GM23338 (cell line): ENCODE measurements at regions not wholly inside any gene's neighbourhood (a gene's known extent, or its start where the extent isn't known, plus 50 kb on each side); places are given as distances from the start of the nearest gene placed in this dataset.

Experiments used
- ATAC-seq: fragments of 200-7000 bp; cut with Tn5 transposase; 3 replicates; pipeline ENCODE4 v1.9.1; 2020
- DNase-seq: peaks from one replicate; pipeline ENCODE4 v3.0.0-alpha.2; 2015; ENCODE audit warnings: low spot score
- H2AFZ ChIP-seq: fragments of 200-600 bp; sonication (generic); 2 replicates; pipeline ENCODE4 v1.8.0; 2016; ENCODE audit warnings: antibody characterized with exemption, mild to moderate bottlenecking, moderate library complexity
- H3F3A ChIP-seq: fragments of 200-600 bp; sonication (generic); replicated peaks from 2 replicates; pipeline ENCODE4 v1.8.0; 2017; ENCODE audit warnings: antibody characterized with exemption, mixed run types, low read depth
- H3K27ac ChIP-seq: fragments of 200-600 bp; sonication (generic); 2 replicates; pipeline ENCODE4 v1.6.1; 2016; ENCODE audit warnings: low read depth
- H3K27me3 ChIP-seq: fragments of 200-600 bp; sonication (generic); 2 replicates; pipeline ENCODE4 v1.8.0; 2016; ENCODE audit warnings: mild to moderate bottlenecking, mixed run types, moderate library complexity; ENCODE audit not compliant: insufficient read depth
- H3K36me3 ChIP-seq: fragments of 200-600 bp; sonication (generic); 2 replicates; pipeline ENCODE4 v1.8.0; 2016; ENCODE audit warnings: mild to moderate bottlenecking; ENCODE audit not compliant: insufficient read depth
- H3K4me1 ChIP-seq: fragments of 200-600 bp; sonication (generic); 2 replicates; pipeline ENCODE4 v1.8.0; 2016; ENCODE audit warnings: mild to moderate bottlenecking, moderate library complexity; ENCODE audit not compliant: insufficient read depth
- H3K4me2 ChIP-seq: fragments of 200-600 bp; sonication (generic); 2 replicates; pipeline ENCODE4 v1.7.1; 2017; ENCODE audit warnings: mixed run types
- H3K4me3 ChIP-seq: fragments of 200-600 bp; sonication (generic); 2 replicates; pipeline ENCODE4 v1.6.1; 2016; ENCODE audit warnings: mixed run types
- H3K79me2 ChIP-seq: fragments of 200-600 bp; sonication (generic); replicated peaks from 2 replicates; pipeline ENCODE4 v1.8.0; 2017; ENCODE audit warnings: mild to moderate bottlenecking; ENCODE audit not compliant: insufficient read depth
- H3K9me2 ChIP-seq: fragments of 200-600 bp; sonication (generic); 2 replicates; pipeline ENCODE4 v1.8.0; 2017; ENCODE audit not compliant: insufficient read depth
- H4K20me1 ChIP-seq: fragments of 200-600 bp; sonication (generic); replicated peaks from 2 replicates; pipeline ENCODE4 v1.8.0; 2017; ENCODE audit warnings: mild to moderate bottlenecking; ENCODE audit not compliant: insufficient read depth
- H3K27ac Mint-ChIP-seq: 2 replicates; pipeline ENCODE4 v1.8.0; 2020; ENCODE audit warnings: inconsistent platforms, mild to moderate bottlenecking, moderate library complexity, mixed read lengths
- H3K27me3 Mint-ChIP-seq: 3 replicates; pipeline ENCODE4 v1.8.0; 2022; ENCODE audit warnings: low read depth, mild to moderate bottlenecking, moderate library complexity, mixed read lengths, inconsistent platforms; ENCODE audit not compliant: insufficient read depth, poor library complexity
- H3K36me3 Mint-ChIP-seq: 3 replicates; pipeline ENCODE4 v1.8.0; 2021; ENCODE audit warnings: low read depth, mild to moderate bottlenecking, inconsistent platforms, moderate library complexity, mixed read lengths
- H3K4me1 Mint-ChIP-seq: 3 replicates; pipeline ENCODE4 v1.8.0; 2020; ENCODE audit warnings: mild to moderate bottlenecking, inconsistent platforms, mixed read lengths
- H3K4me3 Mint-ChIP-seq: 3 replicates; pipeline ENCODE4 v1.8.0; 2021; ENCODE audit warnings: moderate library complexity, mild to moderate bottlenecking, inconsistent platforms, mixed read lengths
- H3K9me3 Mint-ChIP-seq: 3 replicates; pipeline ENCODE4 v1.8.0; 2020; ENCODE audit warnings: moderate library complexity, mild to moderate bottlenecking, inconsistent platforms, mixed read lengths
- CREB1 ChIP-seq: fragments of 250-450 bp; sonication (Bioruptor Pico); IDR thresholded peaks from 2 replicates; pipeline ENCODE4 v1.5.0; 2020; ENCODE audit warnings: low read depth, mild to moderate bottlenecking, moderate library complexity
- CTCF ChIP-seq, 2 experiments: fragments of 200-600 bp in 1 of 2; sonication (generic) in 1 of 2; conservative IDR thresholded peaks; 2 replicates each; pipeline versions ENCODE4 v1.5.1 to v1.6.1; 2016 to 2017; ENCODE audit warnings: antibody characterized with exemption in 2 of 2, low read depth in 2 of 2, mild to moderate bottlenecking in 2 of 2, moderate library complexity in 1 of 2
- EZH2 ChIP-seq: fragments of 200-600 bp; sonication (generic); IDR thresholded peaks from one replicate; pipeline ENCODE4 v1.8.0; 2017; ENCODE audit warnings: antibody characterized with exemption, mild to moderate bottlenecking, low read depth; ENCODE audit not compliant: unreplicated experiment
- EZH2phosphoT487 ChIP-seq: fragments of 200-600 bp; sonication (generic); IDR thresholded peaks from one replicate; pipeline ENCODE4 v1.8.1; 2018; ENCODE audit warnings: antibody characterized with exemption; ENCODE audit not compliant: unreplicated experiment
- JUNB ChIP-seq: IDR thresholded peaks from one replicate; pipeline ENCODE4 v1.6.1; 2016; ENCODE audit warnings: antibody characterized with exemption; ENCODE audit not compliant: unreplicated experiment
- NANOG ChIP-seq: IDR thresholded peaks from 2 replicates; pipeline ENCODE4 v1.6.1; 2016; ENCODE audit warnings: antibody characterized with exemption, borderline replicate concordance
- POLR2AphosphoS5 ChIP-seq: IDR thresholded peaks from 2 replicates; pipeline ENCODE4 v1.6.1; 2016; ENCODE audit warnings: antibody characterized with exemption, low read depth
- REST ChIP-seq: IDR thresholded peaks from one replicate; pipeline ENCODE4 v1.6.1; 2018; ENCODE audit warnings: antibody characterized with exemption; ENCODE audit not compliant: unreplicated experiment
- STAT1 ChIP-seq: IDR thresholded peaks from one replicate; pipeline ENCODE4 v1.6.1; 2016; ENCODE audit warnings: antibody characterized with exemption; ENCODE audit not compliant: unreplicated experiment
- ZNF114 ChIP-seq: fragments of 250-450 bp; sonication (Bioruptor Pico); IDR thresholded peaks from 2 replicates; pipeline ENCODE4 v1.5.0; 2020; ENCODE audit warnings: mild to moderate bottlenecking, moderate library complexity
- ZNF331 ChIP-seq: fragments of 250-450 bp; sonication (Bioruptor Pico); IDR thresholded peaks from 2 replicates; pipeline ENCODE4 v1.5.0; 2020; ENCODE audit warnings: low read depth, mild to moderate bottlenecking, moderate library complexity
- TF ChIP-seq, protein P1 (sequence below): IDR thresholded peaks from 2 replicates; pipeline ENCODE4 v1.6.1; 2016; ENCODE audit warnings: antibody characterized with exemption
- TF ChIP-seq, protein P2 (sequence below): fragments of 250-450 bp; sonication (Bioruptor Pico); IDR thresholded peaks from 2 replicates; pipeline ENCODE4 v1.5.0; 2020; ENCODE audit warnings: mild to moderate bottlenecking, moderate library complexity

DNA sequence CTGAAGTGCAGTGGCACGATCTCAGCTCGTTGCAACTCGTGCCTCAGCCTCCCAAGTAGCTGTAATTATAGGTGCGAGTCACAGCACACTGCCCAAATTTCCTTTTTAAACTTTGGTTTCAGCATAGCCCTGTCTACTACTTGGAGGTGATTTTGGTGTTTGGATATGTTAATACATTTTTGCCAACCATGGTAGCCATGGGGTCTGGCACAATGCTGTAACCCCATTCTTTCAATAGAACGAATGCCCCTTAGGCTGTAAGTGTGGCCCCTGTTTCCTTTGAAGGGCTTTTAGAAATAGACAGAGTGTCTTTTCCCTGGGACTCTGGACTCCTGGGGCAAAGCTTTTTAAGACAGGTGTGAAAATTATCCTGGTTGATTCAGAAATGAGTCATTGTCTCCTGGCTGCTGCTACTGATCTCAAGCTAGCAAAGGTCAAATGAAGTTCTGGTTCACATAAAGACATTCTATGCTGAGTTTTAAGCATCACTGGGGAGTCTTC is 141.1 kb upstream of the RUNX1 start:
- H3K27ac ChIP-seq: no peak overlapping the region
- TF ChIP-seq EZH2 (no peak), EZH2phosphoT487 (no peak), CTCF (conservative IDR thresholded peaks at IDR 0.05; ENCODE audit: low read depth in 2 of 2) (no peak), NANOG (no peak), JUNB (no peak), ZNF331 (no peak), STAT1 (no peak), REST (no peak), CREB1 (CRISPR knock-in tag) (no peak), POLR2AphosphoS5 (no peak), ZNF114 (CRISPR knock-in tag) (no peak)
- TF ChIP-seq, protein P1, sequence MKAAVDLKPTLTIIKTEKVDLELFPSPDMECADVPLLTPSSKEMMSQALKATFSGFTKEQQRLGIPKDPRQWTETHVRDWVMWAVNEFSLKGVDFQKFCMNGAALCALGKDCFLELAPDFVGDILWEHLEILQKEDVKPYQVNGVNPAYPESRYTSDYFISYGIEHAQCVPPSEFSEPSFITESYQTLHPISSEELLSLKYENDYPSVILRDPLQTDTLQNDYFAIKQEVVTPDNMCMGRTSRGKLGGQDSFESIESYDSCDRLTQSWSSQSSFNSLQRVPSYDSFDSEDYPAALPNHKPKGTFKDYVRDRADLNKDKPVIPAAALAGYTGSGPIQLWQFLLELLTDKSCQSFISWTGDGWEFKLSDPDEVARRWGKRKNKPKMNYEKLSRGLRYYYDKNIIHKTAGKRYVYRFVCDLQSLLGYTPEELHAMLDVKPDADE: no peak
- TF ChIP-seq, protein P2, sequence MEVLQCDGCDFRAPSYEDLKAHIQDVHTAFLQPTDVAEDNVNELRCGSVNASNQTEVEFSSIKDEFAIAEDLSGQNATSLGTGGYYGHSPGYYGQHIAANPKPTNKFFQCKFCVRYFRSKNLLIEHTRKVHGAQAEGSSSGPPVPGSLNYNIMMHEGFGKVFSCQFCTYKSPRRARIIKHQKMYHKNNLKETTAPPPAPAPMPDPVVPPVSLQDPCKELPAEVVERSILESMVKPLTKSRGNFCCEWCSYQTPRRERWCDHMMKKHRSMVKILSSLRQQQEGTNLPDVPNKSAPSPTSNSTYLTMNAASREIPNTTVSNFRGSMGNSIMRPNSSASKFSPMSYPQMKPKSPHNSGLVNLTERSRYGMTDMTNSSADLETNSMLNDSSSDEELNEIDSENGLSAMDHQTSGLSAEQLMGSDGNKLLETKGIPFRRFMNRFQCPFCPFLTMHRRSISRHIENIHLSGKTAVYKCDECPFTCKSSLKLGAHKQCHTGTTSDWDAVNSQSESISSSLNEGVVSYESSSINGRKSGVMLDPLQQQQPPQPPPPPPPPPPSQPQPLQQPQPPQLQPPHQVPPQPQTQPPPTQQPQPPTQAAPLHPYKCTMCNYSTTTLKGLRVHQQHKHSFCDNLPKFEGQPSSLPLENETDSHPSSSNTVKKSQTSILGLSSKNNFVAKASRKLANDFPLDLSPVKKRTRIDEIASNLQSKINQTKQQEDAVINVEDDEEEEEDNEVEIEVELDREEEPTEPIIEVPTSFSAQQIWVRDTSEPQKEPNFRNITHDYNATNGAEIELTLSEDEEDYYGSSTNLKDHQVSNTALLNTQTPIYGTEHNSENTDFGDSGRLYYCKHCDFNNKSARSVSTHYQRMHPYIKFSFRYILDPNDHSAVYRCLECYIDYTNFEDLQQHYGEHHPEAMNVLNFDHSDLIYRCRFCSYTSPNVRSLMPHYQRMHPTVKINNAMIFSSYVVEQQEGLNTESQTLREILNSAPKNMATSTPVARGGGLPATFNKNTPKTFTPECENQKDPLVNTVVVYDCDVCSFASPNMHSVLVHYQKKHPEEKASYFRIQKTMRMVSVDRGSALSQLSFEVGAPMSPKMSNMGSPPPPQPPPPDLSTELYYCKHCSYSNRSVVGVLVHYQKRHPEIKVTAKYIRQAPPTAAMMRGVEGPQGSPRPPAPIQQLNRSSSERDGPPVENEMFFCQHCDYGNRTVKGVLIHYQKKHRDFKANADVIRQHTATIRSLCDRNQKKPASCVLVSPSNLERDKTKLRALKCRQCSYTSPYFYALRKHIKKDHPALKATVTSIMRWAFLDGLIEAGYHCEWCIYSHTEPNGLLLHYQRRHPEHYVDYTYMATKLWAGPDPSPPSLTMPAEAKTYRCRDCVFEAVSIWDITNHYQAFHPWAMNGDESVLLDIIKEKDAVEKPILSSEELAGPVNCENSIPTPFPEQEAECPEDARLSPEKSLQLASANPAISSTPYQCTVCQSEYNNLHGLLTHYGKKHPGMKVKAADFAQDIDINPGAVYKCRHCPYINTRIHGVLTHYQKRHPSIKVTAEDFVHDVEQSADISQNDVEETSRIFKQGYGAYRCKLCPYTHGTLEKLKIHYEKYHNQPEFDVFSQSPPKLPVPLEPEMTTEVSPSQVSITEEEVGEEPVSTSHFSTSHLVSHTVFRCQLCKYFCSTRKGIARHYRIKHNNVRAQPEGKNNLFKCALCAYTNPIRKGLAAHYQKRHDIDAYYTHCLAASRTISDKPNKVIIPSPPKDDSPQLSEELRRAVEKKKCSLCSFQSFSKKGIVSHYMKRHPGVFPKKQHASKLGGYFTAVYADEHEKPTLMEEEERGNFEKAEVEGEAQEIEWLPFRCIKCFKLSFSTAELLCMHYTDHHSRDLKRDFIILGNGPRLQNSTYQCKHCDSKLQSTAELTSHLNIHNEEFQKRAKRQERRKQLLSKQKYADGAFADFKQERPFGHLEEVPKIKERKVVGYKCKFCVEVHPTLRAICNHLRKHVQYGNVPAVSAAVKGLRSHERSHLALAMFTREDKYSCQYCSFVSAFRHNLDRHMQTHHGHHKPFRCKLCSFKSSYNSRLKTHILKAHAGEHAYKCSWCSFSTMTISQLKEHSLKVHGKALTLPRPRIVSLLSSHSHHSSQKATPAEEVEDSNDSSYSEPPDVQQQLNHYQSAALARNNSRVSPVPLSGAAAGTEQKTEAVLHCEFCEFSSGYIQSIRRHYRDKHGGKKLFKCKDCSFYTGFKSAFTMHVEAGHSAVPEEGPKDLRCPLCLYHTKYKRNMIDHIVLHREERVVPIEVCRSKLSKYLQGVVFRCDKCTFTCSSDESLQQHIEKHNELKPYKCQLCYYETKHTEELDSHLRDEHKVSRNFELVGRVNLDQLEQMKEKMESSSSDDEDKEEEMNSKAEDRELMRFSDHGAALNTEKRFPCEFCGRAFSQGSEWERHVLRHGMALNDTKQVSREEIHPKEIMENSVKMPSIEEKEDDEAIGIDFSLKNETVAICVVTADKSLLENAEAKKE (CRISPR knock-in tag): no peak
- no peak overlapping the region for H3K4me2 ChIP-seq
- no peaks in the 10 kb centered on the region for H3K36me3 Mint-ChIP-seq
- peaks cover 4% of the 10 kb centered on the region; the same call in 1 of the 2 replicates for H3K9me2 ChIP-seq
- H3K27ac Mint-ChIP-seq: no peak overlapping the region
- no peaks in the 10 kb centered on the region for H4K20me1 ChIP-seq
- no peaks in the 10 kb centered on the region; the same call in 1 of the 2 replicates for H3K4me1 ChIP-seq
- no peak overlapping the region for H3K4me3 ChIP-seq
- H3K9me3 Mint-ChIP-seq: no peaks in the 10 kb centered on the region
- H3K27me3 ChIP-seq: no peaks in the 10 kb centered on the region
- H3F3A ChIP-seq: no peaks in the 10 kb centered on the region
- H3K36me3 ChIP-seq: no peaks in the 10 kb centered on the region
- no peaks in the 10 kb centered on the region for H3K27me3 Mint-ChIP-seq
- H2AFZ ChIP-seq: no peak overlapping the region
- H3K4me1 Mint-ChIP-seq: peaks cover 12% of the 10 kb centered on the region; the same call in 2 of the 3 replicates
- no peak for DNase-seq
- no peak for ATAC-seq
- H3K79me2 ChIP-seq: no peaks in the 10 kb centered on the region
- no peak overlapping the region for H3K4me3 Mint-ChIP-seq
